Choroid plexus epithelial cell (primary cell): ENCODE measurements at regions not wholly inside any gene's neighbourhood (a gene's known extent, or its start where the extent isn't known, plus 50 kb on each side); places are given as distances from the start of the nearest gene placed in this dataset.

Experiments used
- DNase-seq: peaks from one replicate; pipeline ENCODE4 v3.0.0-alpha.2; 2010; ENCODE audit warnings: low read depth
- H3K4me3 ChIP-seq: 2 replicates; pipeline ENCODE4 v1.5.1; 2011; ENCODE audit warnings: low read depth, mild to moderate bottlenecking, control low read depth, low read length, moderate library complexity
- TF ChIP-seq, protein P1 (sequence below): conservative IDR thresholded peaks from 2 replicates; pipeline ENCODE4 v1.5.1; 2011; ENCODE audit warnings: low read depth, mild to moderate bottlenecking, control low read depth, inconsistent platforms, low read length, moderate library complexity

DNA sequence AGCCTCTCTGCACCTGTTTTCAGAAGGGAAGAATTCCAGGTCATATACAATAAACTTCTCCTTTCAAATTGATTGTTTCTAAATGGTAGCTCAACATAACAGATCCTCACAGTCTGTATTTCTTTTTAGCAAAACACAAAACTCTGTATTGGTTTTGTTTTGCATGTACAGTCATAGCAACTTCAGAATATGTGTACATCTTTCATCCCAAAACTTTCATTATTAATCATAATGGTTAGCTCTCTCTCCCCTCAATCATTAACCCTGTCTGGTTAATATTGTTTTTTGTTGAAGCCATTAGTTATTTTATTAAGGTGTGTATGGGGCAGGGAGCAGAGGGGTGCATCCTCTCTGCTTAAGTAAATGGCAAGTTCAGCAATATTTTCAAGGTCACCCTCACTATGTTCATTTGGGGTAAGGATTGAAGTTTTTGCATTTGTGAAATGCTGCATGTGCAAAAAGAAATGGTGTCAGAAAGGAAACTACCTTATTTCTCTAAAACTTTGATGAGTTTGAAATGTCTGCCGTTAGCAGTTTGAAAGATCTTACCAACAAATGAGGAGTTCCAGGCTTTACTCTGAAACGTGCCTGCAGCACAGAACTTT, 136.8 kb upstream of the BTBD3 start:
- TF ChIP-seq, protein P1, sequence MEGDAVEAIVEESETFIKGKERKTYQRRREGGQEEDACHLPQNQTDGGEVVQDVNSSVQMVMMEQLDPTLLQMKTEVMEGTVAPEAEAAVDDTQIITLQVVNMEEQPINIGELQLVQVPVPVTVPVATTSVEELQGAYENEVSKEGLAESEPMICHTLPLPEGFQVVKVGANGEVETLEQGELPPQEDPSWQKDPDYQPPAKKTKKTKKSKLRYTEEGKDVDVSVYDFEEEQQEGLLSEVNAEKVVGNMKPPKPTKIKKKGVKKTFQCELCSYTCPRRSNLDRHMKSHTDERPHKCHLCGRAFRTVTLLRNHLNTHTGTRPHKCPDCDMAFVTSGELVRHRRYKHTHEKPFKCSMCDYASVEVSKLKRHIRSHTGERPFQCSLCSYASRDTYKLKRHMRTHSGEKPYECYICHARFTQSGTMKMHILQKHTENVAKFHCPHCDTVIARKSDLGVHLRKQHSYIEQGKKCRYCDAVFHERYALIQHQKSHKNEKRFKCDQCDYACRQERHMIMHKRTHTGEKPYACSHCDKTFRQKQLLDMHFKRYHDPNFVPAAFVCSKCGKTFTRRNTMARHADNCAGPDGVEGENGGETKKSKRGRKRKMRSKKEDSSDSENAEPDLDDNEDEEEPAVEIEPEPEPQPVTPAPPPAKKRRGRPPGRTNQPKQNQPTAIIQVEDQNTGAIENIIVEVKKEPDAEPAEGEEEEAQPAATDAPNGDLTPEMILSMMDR: no peak
- no peak overlapping the region for H3K4me3 ChIP-seq

GRCh38 chr20:11783102-11783850, 134.4 kb upstream of the BTBD3 start:
- H3K4me3 ChIP-seq: no peak overlapping the region
- DNase-seq: no peak
- TF ChIP-seq, protein P1: no peak

More for the DNA sequence above, 136.8 kb upstream of the BTBD3 start:
- DNase-seq: no peak

DNA sequence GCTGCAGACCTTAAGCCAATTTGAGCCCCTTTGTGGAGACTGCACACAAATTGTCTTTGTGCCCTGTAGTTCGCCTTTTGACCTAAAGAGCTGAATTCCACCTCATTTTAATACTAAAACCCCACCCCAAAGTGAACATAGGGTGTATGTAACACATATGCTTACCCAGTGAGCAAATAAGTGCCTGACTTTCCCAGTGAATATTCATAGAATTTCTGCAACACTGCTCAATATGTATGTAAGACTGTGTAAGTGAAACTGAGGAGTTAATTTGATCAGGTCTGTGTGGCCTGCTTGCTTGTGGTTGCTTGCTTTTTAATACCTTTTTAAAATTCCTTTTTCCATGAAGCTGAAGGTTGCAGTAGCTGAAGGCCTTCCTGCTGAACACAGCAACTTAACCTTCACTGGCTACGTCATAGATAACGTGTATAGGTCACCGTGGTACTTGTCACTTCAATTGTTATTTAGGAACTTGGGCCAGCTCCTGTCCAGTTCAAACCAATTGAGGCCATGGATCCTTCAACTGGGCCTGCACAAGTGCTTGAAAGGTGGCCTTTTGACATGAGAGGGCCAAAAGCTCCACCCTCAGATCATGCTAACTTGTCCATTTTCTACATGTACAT, 131.7 kb upstream of the BTBD3 start:
- no peak for DNase-seq
- H3K4me3 ChIP-seq: no peak overlapping the region
- TF ChIP-seq, protein P1: no peak

GRCh38 chr20:11790046-11790445, 127.6 kb upstream of the BTBD3 start:
- TF ChIP-seq, protein P1: no peak
- no peak overlapping the region for H3K4me3 ChIP-seq
- no peak for DNase-seq

GRCh38 chr20:11791316-11791715, 126.4 kb upstream of the BTBD3 start:
- H3K4me3 ChIP-seq: no peak overlapping the region
- TF ChIP-seq, protein P1: no peak

GRCh38 chr20:11791835-11792567, 125.7 kb upstream of the BTBD3 start:
- TF ChIP-seq, protein P1: no peak
- no peak overlapping the region for H3K4me3 ChIP-seq
- DNase-seq: no peak

More at GRCh38 chr20:11791316-11791715, 126.4 kb upstream of the BTBD3 start:
- no peak for DNase-seq
